A549 (cell line): ENCODE measurements at regions not wholly inside any gene's neighbourhood (a gene's known extent, or its start where the extent isn't known, plus 50 kb on each side); places are given as distances from the start of the nearest gene placed in this dataset.

Experiments
- BHLHE40 ChIP-seq: IDR thresholded peaks from 2 replicates; pipeline ENCODE4 v1.6.1; 2012; ENCODE audit warnings: low read depth, low read length, inconsistent platforms
- FOSL2 ChIP-seq, 2 experiments: fragments of 450-650 bp in 1 of 2; fragments of >200 bp in 1 of 2; sonication (Bioruptor Twin) in 1 of 2; formaldehyde crosslinking; IDR thresholded peaks; 2 replicates each; pipeline versions ENCODE4 v1.5.0 to v1.6.1; 2016 to 2020; ENCODE audit warnings: mild to moderate bottlenecking in 1 of 2, moderate library complexity in 1 of 2
- KDM5A ChIP-seq: fragments of 200-600 bp; sonication (generic); IDR thresholded peaks from 2 replicates; pipeline ENCODE4 v1.6.1; 2016; ENCODE audit warnings: antibody characterized with exemption, mild to moderate bottlenecking
- POLR2A ChIP-seq: IDR thresholded peaks from 2 replicates; pipeline ENCODE4 v1.6.1; 2012; ENCODE audit warnings: mild to moderate bottlenecking, low read length
- ZSCAN20 ChIP-seq: fragments of 250-450 bp; sonication (Bioruptor Pico); IDR thresholded peaks from 2 replicates; pipeline ENCODE4 v1.8.0; 2022; ENCODE audit warnings: mild to moderate bottlenecking, moderate library complexity
- TF ChIP-seq, protein P1 (sequence below): fragments of >200 bp; sonication (Bioruptor Twin); formaldehyde crosslinking; IDR thresholded peaks from 3 replicates; pipeline ENCODE4 v1.5.1; 2016
- TF ChIP-seq, protein P2 (sequence below): IDR thresholded peaks from 2 replicates; pipeline ENCODE4 v1.6.1; 2012
- TF ChIP-seq, protein P3 (sequence below): IDR thresholded peaks from 2 replicates; pipeline ENCODE4 v1.6.1; 2012
- TF ChIP-seq, protein P4 (sequence below): fragments of 200-600 bp; sonication (generic); IDR thresholded peaks from 2 replicates; pipeline ENCODE4 v1.6.1; 2016; ENCODE audit warnings: antibody characterized with exemption, mild to moderate bottlenecking, moderate library complexity

DNA sequence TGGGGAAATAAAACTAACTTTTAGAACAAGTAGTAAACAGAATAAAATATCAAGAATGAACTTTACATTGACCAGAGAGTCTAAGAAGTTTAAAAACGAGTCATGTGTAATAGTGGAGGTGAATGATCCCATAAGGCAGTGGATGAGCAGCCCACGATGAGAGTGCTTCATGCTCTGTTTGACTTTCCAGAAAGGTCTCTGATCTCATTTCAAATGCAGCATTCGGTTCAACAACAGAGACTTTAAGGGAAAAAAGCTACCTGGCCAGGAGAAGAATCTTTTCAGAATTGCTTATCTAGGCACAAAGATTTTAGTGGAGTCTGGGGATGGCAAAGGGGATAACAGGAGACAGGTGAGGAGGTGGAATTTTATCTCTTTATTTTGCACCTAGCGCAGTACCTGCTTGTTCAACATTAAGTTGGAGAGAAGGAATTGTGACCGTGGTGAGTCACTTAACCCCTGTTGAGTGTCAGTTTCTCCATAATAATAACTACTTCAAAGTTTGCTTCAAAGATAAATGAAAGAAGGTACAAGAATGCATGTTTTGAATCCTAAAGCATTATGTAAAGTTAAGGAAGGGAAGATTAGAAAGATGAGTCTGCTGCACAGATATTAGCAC lies 94.9 kb upstream of the KIF26B start:
- TF ChIP-seq, protein P1, sequence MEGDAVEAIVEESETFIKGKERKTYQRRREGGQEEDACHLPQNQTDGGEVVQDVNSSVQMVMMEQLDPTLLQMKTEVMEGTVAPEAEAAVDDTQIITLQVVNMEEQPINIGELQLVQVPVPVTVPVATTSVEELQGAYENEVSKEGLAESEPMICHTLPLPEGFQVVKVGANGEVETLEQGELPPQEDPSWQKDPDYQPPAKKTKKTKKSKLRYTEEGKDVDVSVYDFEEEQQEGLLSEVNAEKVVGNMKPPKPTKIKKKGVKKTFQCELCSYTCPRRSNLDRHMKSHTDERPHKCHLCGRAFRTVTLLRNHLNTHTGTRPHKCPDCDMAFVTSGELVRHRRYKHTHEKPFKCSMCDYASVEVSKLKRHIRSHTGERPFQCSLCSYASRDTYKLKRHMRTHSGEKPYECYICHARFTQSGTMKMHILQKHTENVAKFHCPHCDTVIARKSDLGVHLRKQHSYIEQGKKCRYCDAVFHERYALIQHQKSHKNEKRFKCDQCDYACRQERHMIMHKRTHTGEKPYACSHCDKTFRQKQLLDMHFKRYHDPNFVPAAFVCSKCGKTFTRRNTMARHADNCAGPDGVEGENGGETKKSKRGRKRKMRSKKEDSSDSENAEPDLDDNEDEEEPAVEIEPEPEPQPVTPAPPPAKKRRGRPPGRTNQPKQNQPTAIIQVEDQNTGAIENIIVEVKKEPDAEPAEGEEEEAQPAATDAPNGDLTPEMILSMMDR: no peak
- TF ChIP-seq BHLHE40: no peak
- no peak for TF ChIP-seq POLR2A
- TF ChIP-seq, protein P2, sequence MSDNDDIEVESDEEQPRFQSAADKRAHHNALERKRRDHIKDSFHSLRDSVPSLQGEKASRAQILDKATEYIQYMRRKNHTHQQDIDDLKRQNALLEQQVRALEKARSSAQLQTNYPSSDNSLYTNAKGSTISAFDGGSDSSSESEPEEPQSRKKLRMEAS: no peak
- no peak for TF ChIP-seq KDM5A
- TF ChIP-seq FOSL2 (IDR thresholded peaks at IDR 0.05): no peak
- TF ChIP-seq FOSL2 (CRISPR knock-in tag; IDR thresholded peaks at IDR 0.05): no peak
- TF ChIP-seq, protein P3, sequence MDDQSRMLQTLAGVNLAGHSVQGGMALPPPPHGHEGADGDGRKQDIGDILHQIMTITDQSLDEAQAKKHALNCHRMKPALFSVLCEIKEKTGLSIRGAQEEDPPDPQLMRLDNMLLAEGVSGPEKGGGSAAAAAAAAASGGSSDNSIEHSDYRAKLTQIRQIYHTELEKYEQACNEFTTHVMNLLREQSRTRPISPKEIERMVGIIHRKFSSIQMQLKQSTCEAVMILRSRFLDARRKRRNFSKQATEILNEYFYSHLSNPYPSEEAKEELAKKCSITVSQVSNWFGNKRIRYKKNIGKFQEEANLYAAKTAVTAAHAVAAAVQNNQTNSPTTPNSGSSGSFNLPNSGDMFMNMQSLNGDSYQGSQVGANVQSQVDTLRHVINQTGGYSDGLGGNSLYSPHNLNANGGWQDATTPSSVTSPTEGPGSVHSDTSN: no peak
- TF ChIP-seq ZSCAN20 (CRISPR knock-in tag): no peak
- TF ChIP-seq, protein P4, sequence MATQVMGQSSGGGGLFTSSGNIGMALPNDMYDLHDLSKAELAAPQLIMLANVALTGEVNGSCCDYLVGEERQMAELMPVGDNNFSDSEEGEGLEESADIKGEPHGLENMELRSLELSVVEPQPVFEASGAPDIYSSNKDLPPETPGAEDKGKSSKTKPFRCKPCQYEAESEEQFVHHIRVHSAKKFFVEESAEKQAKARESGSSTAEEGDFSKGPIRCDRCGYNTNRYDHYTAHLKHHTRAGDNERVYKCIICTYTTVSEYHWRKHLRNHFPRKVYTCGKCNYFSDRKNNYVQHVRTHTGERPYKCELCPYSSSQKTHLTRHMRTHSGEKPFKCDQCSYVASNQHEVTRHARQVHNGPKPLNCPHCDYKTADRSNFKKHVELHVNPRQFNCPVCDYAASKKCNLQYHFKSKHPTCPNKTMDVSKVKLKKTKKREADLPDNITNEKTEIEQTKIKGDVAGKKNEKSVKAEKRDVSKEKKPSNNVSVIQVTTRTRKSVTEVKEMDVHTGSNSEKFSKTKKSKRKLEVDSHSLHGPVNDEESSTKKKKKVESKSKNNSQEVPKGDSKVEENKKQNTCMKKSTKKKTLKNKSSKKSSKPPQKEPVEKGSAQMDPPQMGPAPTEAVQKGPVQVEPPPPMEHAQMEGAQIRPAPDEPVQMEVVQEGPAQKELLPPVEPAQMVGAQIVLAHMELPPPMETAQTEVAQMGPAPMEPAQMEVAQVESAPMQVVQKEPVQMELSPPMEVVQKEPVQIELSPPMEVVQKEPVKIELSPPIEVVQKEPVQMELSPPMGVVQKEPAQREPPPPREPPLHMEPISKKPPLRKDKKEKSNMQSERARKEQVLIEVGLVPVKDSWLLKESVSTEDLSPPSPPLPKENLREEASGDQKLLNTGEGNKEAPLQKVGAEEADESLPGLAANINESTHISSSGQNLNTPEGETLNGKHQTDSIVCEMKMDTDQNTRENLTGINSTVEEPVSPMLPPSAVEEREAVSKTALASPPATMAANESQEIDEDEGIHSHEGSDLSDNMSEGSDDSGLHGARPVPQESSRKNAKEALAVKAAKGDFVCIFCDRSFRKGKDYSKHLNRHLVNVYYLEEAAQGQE: no peak
